GM13977 (cell line): ENCODE measurements at regions not wholly inside any gene's neighbourhood (a gene's known extent, or its start where the extent isn't known, plus 50 kb on each side); places are given as distances from the start of the nearest gene placed in this dataset.
"Not testable (repeated sequence)": the region's sequence is repeated elsewhere in the genome, so short reads cannot be mapped to it uniquely, and the experiment has no call there.

Experiments
- DNase-seq: peaks from one replicate; pipeline ENCODE4 v3.0.0; 2012; ENCODE audit warnings: low spot score
- CTCF ChIP-seq: IDR thresholded peaks from 2 replicates; pipeline ENCODE4 v1.5.1; 2012; ENCODE audit warnings: mild to moderate bottlenecking, control low read depth; ENCODE audit not compliant: insufficient read depth; ENCODE audit errors: extremely low read depth, missing control alignments
- in situ Hi-C: fragments of 300-500 bp; cut with MboI; formaldehyde crosslinking; loops from one replicate; pipeline ENCODE4 v1.12.0; 2022; ENCODE audit warnings: low sequenced_read_pairs, low pct_unique_long_range_greater_than_20kb, mixed read lengths, inconsistent platforms; ENCODE audit not compliant: unreplicated experiment

- in situ Hi-C loops = no loop called here
- no peak for TF ChIP-seq CTCF
Observed at GRCh38 chr12:131507881-131508280, 203.0 kb upstream of the SFSWAP start.

GRCh38 chr12:131509701-131510100 lies 201.2 kb upstream of the SFSWAP start:
- in situ Hi-C loops = no loop called here
- TF ChIP-seq CTCF = no peak
- no peak for DNase-seq

More at GRCh38 chr12:131507881-131508280, 203.0 kb upstream of the SFSWAP start:
- no peak for DNase-seq

DNA sequence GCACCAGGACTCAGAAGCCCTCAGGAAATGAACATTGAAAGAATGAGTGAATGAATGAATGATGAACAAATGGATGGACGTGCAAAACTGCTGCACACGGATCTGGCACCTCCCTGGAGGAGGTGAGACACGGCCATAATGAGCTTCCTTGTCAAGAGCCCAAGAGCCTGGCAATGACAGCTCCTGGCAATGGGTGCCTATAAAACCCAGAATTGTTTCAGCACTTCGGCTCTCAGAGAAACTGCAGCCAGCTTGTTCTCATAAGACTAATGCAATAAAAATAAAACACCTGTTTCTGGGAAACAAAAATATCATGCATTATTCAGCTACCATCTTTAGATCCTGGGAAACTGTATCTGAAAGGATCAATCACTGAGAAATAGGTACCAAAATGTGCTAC lies 200.5 kb upstream of the SFSWAP start:
- no peak for TF ChIP-seq CTCF
- DNase-seq = no peak
- in situ Hi-C loops = no loop called here

GRCh38 chr12:131511391-131511802 lies 199.5 kb upstream of the SFSWAP start:
- DNase-seq = peak; percentile 80
- TF ChIP-seq CTCF = no peak
- in situ Hi-C loops = no loop called here

- DNase-seq = no peak
- no peak for TF ChIP-seq CTCF
- in situ Hi-C loops = no loop called here
Observed at GRCh38 chr12:131511803-131512561, 198.9 kb upstream of the SFSWAP start.

DNA sequence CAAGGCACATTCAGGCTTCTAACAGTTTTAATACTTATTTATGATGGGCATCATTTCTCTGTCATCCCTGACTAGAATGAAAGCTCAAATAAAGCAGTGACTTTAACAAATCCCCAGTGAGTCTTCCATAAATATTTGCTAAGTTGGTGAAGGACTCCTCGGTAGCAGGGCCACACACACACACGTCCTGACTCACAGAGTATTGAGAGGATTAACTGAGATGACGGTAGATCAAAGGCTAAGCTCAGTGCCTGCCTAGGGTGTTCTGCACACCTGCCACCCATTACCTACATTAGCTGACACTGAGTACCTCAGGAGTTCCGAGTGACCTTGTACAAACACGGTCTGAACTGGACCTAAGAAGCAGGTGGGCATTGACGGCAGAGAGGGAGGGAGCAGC lies 197.3 kb upstream of the SFSWAP start:
- TF ChIP-seq CTCF = no peak
- no peak for DNase-seq
- in situ Hi-C loops = no loop called here

DNA sequence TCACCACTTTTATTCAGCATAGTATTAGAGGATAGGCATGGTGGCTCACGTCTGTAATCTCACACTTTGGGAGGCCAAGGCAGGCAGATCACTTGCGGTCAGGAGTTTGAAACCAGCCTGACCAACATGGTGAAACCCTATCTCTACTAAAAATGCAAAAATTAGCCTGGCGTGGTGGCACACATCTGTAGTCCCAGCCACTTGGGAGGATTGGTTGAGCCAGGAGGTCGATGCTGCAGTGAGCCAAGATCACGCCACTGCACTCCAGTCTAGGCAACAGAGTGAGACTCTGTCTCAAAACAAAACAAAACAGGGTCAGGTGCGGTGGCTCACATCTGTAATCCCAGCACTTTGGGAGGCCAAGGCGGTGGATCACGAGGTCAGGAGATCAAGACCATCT lies 190.3 kb upstream of the SFSWAP start:
- DNase-seq, in situ Hi-C loops: not testable (repeated sequence)
